ENCODE measurements at regions not wholly inside any gene's neighbourhood (a gene's known extent, or its start where the extent isn't known, plus 50 kb on each side); places are given as distances from the start of the nearest gene placed in this dataset.

GRCh38 chr18:53603276-53603675 is 621.2 kb downstream of the MBD2 start:
- TF ChIP-seq CTCF (IDR thresholded peaks at IDR 0.05) (no peak), POLR2A (IDR thresholded peaks at IDR 0.05) (no peak)
- WGBS, 4 donors = 8 to 21% (median 16%) methylated on average over 1 of the region's 1 CpG
- Histone ChIP-seq H3K4me1 (no peaks in the 10 kb centered on the region), H3K9me3 (no peaks in the 10 kb centered on the region), H3K27me3 (no peaks in the 10 kb centered on the region), H3K27ac (no peak overlapping the region), H3K4me3 (no peak overlapping the region), H3K36me3 (no peaks in the 10 kb centered on the region)
- no peak for ATAC-seq
- intact Hi-C loops (cut with DNase I) = no loop called here
- no peak for DNase-seq

- no peak overlapping the region for H3K4me3 ChIP-seq
- DNase-seq (no peak), ATAC-seq (no peak)
- no peaks in the 10 kb centered on the region for H3K4me1 ChIP-seq
- no peaks in the 10 kb centered on the region for H3K9me3 ChIP-seq
- intact Hi-C loops (cut with DNase I) = no loop called here
- H3K36me3 ChIP-seq = no peaks in the 10 kb centered on the region
- TF ChIP-seq POLR2A (IDR thresholded peaks at IDR 0.05) = no peak
- no peak for TF ChIP-seq CTCF (IDR thresholded peaks at IDR 0.05)
- no peaks in the 10 kb centered on the region for H3K27me3 ChIP-seq
- 74 to 82% (median 77%) methylated on average over 3 of the region's 3 CpGs for WGBS, 4 donors
- no peak overlapping the region for H3K27ac ChIP-seq
Observed at GRCh38 chr18:53601344-53601743, 623.1 kb downstream of the MBD2 start.

- Histone ChIP-seq H3K36me3 (no peaks in the 10 kb centered on the region), H3K27me3 (no peaks in the 10 kb centered on the region), H3K27ac (no peak overlapping the region), H3K4me3 (no peak overlapping the region), H3K9me3 (peaks cover 0 to 4% (median 0%) of the 10 kb centered on the region in 12 donors), H3K4me1 (no peaks in the 10 kb centered on the region)
- ATAC-seq (no peak), DNase-seq (no peak)
- WGBS, 4 donors = 66 to 77% (median 69%) methylated on average over 4 of the region's 4 CpGs
- TF ChIP-seq CTCF (IDR thresholded peaks at IDR 0.05) (no peak), POLR2A (IDR thresholded peaks at IDR 0.05) (no peak)
- intact Hi-C loops (cut with DNase I) = no loop called here
Observed at GRCh38 chr18:53586923-53587322, 637.5 kb downstream of the MBD2 start.
